Astrocyte (in vitro differentiated cells and primary cell): ENCODE measurements at regions not wholly inside any gene's neighbourhood (a gene's known extent, or its start where the extent isn't known, plus 50 kb on each side); places are given as distances from the start of the nearest gene placed in this dataset.

Source experiments
- DNase-seq: peaks from one replicate; pipeline ENCODE4 v3.0.0-alpha.2; 2010; ENCODE audit warnings: low read depth
- FAIRE-seq: peaks from 2 replicates; lab custom pipeline; 2011; peaks lifted over from hg19 to GRCh38; lab: Jason Lieb, UNC
- H2AFZ ChIP-seq: 2 replicates; pipeline ENCODE4 v1.6.0; 2012; ENCODE audit warnings: low read depth, low read length, inconsistent platforms
- H3K27ac ChIP-seq: 2 replicates; pipeline ENCODE4 v1.5.1; 2011; ENCODE audit warnings: low read depth, low read length, inconsistent platforms
- H3K27me3 ChIP-seq: 2 replicates; pipeline ENCODE4 v1.6.0; 2011; ENCODE audit warnings: low read length, inconsistent platforms; ENCODE audit not compliant: insufficient read depth
- H3K36me3 ChIP-seq: 2 replicates; pipeline ENCODE4 v1.5.1; 2011; ENCODE audit warnings: low read length, inconsistent platforms; ENCODE audit not compliant: insufficient read depth
- H3K4me1 ChIP-seq: 2 replicates; pipeline ENCODE4 v1.5.1; 2011; ENCODE audit warnings: low read length, inconsistent platforms; ENCODE audit not compliant: insufficient read depth
- H3K4me2 ChIP-seq: 2 replicates; pipeline ENCODE4 v1.6.0; 2012; ENCODE audit warnings: low read length, inconsistent platforms
- H3K4me3 ChIP-seq: 2 replicates; pipeline ENCODE4 v1.5.1; 2011; ENCODE audit warnings: low read depth, mild to moderate bottlenecking, low read length, inconsistent platforms; ENCODE audit not compliant: insufficient read depth
- H3K79me2 ChIP-seq: 2 replicates; pipeline ENCODE4 v1.6.0; 2012; ENCODE audit warnings: mild to moderate bottlenecking, low read length, inconsistent platforms; ENCODE audit not compliant: insufficient read depth
- H3K9ac ChIP-seq: 2 replicates; pipeline ENCODE4 v1.6.0; 2012; ENCODE audit warnings: mild to moderate bottlenecking, low read length, inconsistent platforms
- H3K9me3 ChIP-seq: 2 replicates; pipeline ENCODE4 v1.5.1; 2012; ENCODE audit warnings: low read depth, mild to moderate bottlenecking, low read length, inconsistent platforms; ENCODE audit not compliant: insufficient read depth
- H4K20me1 ChIP-seq: 2 replicates; pipeline ENCODE4 v1.6.0; 2012; ENCODE audit warnings: low read length, inconsistent platforms; ENCODE audit not compliant: insufficient read depth
- H3K27ac Mint-ChIP-seq: one replicate; pipeline ENCODE4 v1.8.0; 2021; ENCODE audit warnings: mild to moderate bottlenecking, mixed read lengths; ENCODE audit not compliant: unreplicated experiment
- H3K27me3 Mint-ChIP-seq: one replicate; pipeline ENCODE4 v1.8.0; 2021; ENCODE audit warnings: low read depth, mixed read lengths; ENCODE audit not compliant: unreplicated experiment
- H3K36me3 Mint-ChIP-seq: one replicate; pipeline ENCODE4 v1.8.0; 2021; ENCODE audit warnings: low read depth, mixed read lengths; ENCODE audit not compliant: unreplicated experiment
- H3K4me1 Mint-ChIP-seq: one replicate; pipeline ENCODE4 v1.8.0; 2021; ENCODE audit warnings: low read depth, mixed read lengths; ENCODE audit not compliant: unreplicated experiment
- H3K4me3 Mint-ChIP-seq: one replicate; pipeline ENCODE4 v1.8.0; 2021; ENCODE audit warnings: mild to moderate bottlenecking, moderate library complexity, mixed read lengths; ENCODE audit not compliant: unreplicated experiment
- H3K9me3 Mint-ChIP-seq: one replicate; pipeline ENCODE4 v1.8.0; 2021; ENCODE audit warnings: mild to moderate bottlenecking, mixed read lengths; ENCODE audit not compliant: unreplicated experiment
- EZH2 ChIP-seq: IDR thresholded peaks from 2 replicates; pipeline ENCODE4 v1.6.1; 2012; ENCODE audit warnings: mild to moderate bottlenecking, low read length, inconsistent platforms; ENCODE audit not compliant: insufficient read depth
- TF ChIP-seq, protein P1 (sequence below): IDR thresholded peaks from 2 replicates; pipeline ENCODE4 v1.5.1; 2011; ENCODE audit warnings: low read depth, mild to moderate bottlenecking, inconsistent platforms, low read length, moderate library complexity; ENCODE audit not compliant: insufficient read depth

DNA sequence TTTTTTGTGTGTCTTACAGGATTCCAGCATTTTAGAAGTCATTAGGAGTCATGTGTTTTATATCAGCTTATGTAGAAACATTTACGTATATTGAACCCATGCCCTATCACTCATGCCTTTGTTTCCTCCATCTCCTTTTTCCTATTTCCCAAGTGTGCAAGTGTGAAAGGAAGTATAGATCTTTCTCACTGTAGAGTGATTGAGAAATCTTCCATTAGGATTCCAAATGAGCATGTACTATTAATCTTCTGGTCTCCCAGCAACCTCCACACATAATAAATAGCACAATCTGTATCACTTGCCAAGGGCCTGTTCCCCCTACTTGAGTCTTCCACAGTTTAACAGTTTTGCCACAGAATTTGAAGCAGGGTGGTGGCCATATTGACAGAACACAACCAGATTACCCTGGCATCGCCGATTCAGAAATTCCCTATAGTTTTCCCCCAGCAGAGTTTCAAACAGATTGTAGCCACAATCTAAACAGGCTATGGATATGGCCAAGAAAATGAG, 1052.8 kb downstream of the TTLL7 start:
- H2AFZ ChIP-seq: no peak overlapping the region
- no peaks in the 10 kb centered on the region for H3K9me3 Mint-ChIP-seq

DNA sequence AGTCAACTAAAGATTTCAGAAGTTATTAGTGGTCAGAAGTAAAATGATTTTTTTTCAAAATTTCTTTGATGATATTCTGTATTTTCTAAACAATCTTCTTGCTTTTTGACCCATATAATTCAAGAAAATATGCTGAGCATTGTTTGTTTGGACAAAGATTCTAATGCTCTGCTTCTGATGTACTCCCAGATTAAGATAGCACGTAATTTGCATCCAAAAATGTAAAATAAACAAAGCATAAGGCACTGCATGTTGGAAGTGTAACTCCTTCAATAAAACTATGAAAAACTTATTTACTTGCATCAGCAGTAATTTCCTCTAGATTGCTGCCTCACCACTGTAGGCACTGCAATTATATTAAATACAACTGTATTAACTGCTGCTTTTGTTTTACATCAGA, 1054.1 kb downstream of the TTLL7 start:
- Histone ChIP-seq H3K27me3 (no peaks in the 10 kb centered on the region), H3K27ac (no peak overlapping the region), H3K9me3 (no peaks in the 10 kb centered on the region), H3K9ac (no peak overlapping the region), H4K20me1 (no peaks in the 10 kb centered on the region), H2AFZ (no peak overlapping the region), H3K79me2 (no peaks in the 10 kb centered on the region), H3K4me1 (no peaks in the 10 kb centered on the region), H3K4me3 (no peak overlapping the region), H3K36me3 (no peaks in the 10 kb centered on the region), H3K4me2 (no peak overlapping the region)
- Mint-ChIP-seq H3K27me3 (no peaks in the 10 kb centered on the region), H3K4me1 (no peaks in the 10 kb centered on the region), H3K36me3 (no peaks in the 10 kb centered on the region), H3K9me3 (peaks cover under 1% of the 10 kb centered on the region), H3K4me3 (no peak overlapping the region), H3K27ac (no peak overlapping the region)
- TF ChIP-seq EZH2: no peak
- TF ChIP-seq, protein P1, sequence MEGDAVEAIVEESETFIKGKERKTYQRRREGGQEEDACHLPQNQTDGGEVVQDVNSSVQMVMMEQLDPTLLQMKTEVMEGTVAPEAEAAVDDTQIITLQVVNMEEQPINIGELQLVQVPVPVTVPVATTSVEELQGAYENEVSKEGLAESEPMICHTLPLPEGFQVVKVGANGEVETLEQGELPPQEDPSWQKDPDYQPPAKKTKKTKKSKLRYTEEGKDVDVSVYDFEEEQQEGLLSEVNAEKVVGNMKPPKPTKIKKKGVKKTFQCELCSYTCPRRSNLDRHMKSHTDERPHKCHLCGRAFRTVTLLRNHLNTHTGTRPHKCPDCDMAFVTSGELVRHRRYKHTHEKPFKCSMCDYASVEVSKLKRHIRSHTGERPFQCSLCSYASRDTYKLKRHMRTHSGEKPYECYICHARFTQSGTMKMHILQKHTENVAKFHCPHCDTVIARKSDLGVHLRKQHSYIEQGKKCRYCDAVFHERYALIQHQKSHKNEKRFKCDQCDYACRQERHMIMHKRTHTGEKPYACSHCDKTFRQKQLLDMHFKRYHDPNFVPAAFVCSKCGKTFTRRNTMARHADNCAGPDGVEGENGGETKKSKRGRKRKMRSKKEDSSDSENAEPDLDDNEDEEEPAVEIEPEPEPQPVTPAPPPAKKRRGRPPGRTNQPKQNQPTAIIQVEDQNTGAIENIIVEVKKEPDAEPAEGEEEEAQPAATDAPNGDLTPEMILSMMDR: no peak
- DNase-seq (no peak), FAIRE-seq (no peak)

More for the DNA sequence above, 1052.8 kb downstream of the TTLL7 start:
- no peaks in the 10 kb centered on the region for H3K9me3 ChIP-seq
- no peak for TF ChIP-seq EZH2
- TF ChIP-seq, protein P1: no peak
- Mint-ChIP-seq H3K4me1 (no peaks in the 10 kb centered on the region), H3K27me3 (no peaks in the 10 kb centered on the region), H3K4me3 (no peak overlapping the region), H3K27ac (no peak overlapping the region), H3K36me3 (no peaks in the 10 kb centered on the region)
- no peaks in the 10 kb centered on the region for H3K27me3 ChIP-seq
- H3K4me2 ChIP-seq: no peak overlapping the region
- FAIRE-seq (no peak), DNase-seq (no peak)
- no peak overlapping the region for H3K27ac ChIP-seq
- no peaks in the 10 kb centered on the region for H3K79me2 ChIP-seq
- no peaks in the 10 kb centered on the region for H4K20me1 ChIP-seq
- no peak overlapping the region for H3K9ac ChIP-seq
- no peaks in the 10 kb centered on the region for H3K4me1 ChIP-seq
- no peak overlapping the region for H3K4me3 ChIP-seq
- H3K36me3 ChIP-seq: no peaks in the 10 kb centered on the region

DNA sequence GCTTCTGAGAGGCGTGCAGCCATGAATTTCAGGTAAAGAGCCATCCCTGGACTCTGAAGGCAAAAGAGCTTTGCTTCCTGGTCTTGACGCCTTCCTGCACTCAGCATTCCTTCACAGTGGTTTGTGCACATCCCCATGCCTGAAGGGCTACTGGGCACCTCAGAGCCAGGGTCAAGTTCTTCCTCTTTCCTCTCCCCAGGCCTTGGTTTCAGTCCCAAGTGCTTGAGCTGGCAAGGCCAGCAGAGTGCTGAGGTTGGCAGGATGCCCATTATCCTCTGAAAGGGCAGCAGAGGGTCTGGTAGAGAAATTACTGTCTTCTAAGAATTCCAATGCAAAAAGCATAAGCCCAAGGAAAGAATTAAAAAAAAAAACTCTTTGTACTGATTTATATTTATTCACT, 1064.9 kb downstream of the TTLL7 start:
- no peaks in the 10 kb centered on the region for H3K27me3 Mint-ChIP-seq
- H3K79me2 ChIP-seq: no peaks in the 10 kb centered on the region
- DNase-seq (no peak), FAIRE-seq (no peak)
- H3K9me3 ChIP-seq: no peaks in the 10 kb centered on the region
- no peaks in the 10 kb centered on the region for H3K4me1 Mint-ChIP-seq
- H2AFZ ChIP-seq: no peak overlapping the region
- no peak overlapping the region for H3K4me3 Mint-ChIP-seq
- H3K36me3 ChIP-seq: no peaks in the 10 kb centered on the region
- H3K4me3 ChIP-seq: no peak overlapping the region
- H3K4me1 ChIP-seq: no peaks in the 10 kb centered on the region
- H3K4me2 ChIP-seq: no peak overlapping the region
- no peaks in the 10 kb centered on the region for H3K27me3 ChIP-seq
- peaks cover 3% of the 10 kb centered on the region for H3K9me3 Mint-ChIP-seq
- H3K27ac ChIP-seq: no peak overlapping the region
- H3K27ac Mint-ChIP-seq: no peak overlapping the region
- no peaks in the 10 kb centered on the region for H4K20me1 ChIP-seq
- no peak for TF ChIP-seq EZH2
- TF ChIP-seq, protein P1: no peak
- H3K9ac ChIP-seq: no peak overlapping the region
- no peaks in the 10 kb centered on the region for H3K36me3 Mint-ChIP-seq
